H4 (cell line): ENCODE measurements at regions not wholly inside any gene's neighbourhood (a gene's known extent, or its start where the extent isn't known, plus 50 kb on each side); places are given as distances from the start of the nearest gene placed in this dataset.
"Not testable (repeated sequence)": the region's sequence is repeated elsewhere in the genome, so short reads cannot be mapped to it uniquely, and the experiment has no call there.

Source experiments
- DNase-seq: peaks from one replicate; pipeline ENCODE4 v3.0.0-alpha.2; 2015; ENCODE audit warnings: low spot score

- DNase-seq = no peak
Observed at GRCh38 chr2:167361426-167361825, 473.1 kb downstream of the XIRP2 start.

GRCh38 chr2:167355821-167356220 lies 467.5 kb downstream of the XIRP2 start:
- DNase-seq = peak; percentile 14

GRCh38 chr2:167353605-167354280 lies 465.5 kb downstream of the XIRP2 start:
- no peak for DNase-seq

GRCh38 chr2:167345559-167345958 lies 457.3 kb downstream of the XIRP2 start:
- no peak for DNase-seq

DNA sequence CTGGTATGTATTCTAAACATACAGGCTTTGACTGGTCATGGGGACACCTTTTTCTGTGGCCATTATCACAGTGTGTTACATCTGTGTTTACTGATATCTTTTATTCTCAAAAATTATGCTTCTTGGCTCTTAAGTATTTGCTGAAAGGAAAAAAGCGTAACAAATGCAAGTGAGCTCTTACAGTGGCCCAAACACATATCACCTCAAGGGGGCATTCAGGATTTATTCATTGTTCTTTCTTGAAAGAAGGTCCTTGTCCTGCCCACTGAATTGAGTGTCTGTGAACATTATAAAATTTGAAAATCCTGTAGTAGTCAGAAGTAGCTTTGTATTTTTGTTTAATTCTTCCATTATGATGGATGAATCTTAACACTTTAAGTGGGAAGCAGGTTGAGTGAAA lies 454.5 kb downstream of the XIRP2 start:
- no peak for DNase-seq

GRCh38 chr2:167340322-167340721 lies 452.0 kb downstream of the XIRP2 start:
- no peak for DNase-seq

GRCh38 chr2:167336213-167336612 lies 447.9 kb downstream of the XIRP2 start:
- DNase-seq = no peak

DNA sequence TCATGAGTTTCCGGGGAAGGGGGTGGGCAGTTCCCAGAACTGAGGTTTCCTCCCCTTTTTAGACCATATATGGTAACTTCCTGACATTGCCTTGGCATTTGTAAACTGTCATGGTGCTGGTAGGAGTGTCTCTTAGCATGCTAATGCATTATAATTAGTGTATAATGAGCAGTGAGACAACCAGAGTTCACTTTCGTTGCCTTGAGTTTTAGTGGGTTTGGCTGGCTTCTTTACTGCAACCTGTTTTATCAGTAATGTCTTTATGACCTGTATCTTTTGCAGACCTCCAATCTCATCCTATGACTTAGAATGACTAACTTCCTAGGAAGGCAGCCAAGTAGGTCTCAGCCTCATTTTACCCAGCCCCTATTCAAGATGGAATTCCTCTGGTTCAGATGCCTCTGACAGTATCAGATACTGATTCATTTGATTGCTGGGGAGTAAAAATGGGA lies 447.3 kb downstream of the XIRP2 start:
- no peak for DNase-seq

- DNase-seq = no peak
Observed at GRCh38 chr2:167334146-167334742, 446.0 kb downstream of the XIRP2 start.

DNA sequence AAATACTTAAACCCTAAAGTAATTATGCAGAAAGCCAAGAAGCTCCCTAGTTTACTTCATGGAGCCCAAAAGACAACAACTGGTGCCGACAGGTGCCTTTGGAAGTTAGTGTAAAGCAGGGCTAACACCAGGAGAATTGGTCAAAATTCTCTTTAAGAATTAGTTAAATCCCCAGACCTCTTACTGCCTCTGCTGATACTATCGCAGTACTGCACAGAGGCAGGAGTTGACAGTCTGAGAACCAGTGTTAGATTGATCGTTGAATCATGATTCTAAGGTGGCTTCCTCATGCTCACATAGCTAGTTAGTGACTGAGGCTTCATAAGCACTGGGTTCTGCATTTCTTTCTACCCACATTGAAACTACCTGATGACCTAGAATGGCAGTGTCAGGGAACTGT lies 445.0 kb downstream of the XIRP2 start:
- no peak for DNase-seq

GRCh38 chr2:167332358-167332757 lies 444.1 kb downstream of the XIRP2 start:
- DNase-seq = no peak

DNA sequence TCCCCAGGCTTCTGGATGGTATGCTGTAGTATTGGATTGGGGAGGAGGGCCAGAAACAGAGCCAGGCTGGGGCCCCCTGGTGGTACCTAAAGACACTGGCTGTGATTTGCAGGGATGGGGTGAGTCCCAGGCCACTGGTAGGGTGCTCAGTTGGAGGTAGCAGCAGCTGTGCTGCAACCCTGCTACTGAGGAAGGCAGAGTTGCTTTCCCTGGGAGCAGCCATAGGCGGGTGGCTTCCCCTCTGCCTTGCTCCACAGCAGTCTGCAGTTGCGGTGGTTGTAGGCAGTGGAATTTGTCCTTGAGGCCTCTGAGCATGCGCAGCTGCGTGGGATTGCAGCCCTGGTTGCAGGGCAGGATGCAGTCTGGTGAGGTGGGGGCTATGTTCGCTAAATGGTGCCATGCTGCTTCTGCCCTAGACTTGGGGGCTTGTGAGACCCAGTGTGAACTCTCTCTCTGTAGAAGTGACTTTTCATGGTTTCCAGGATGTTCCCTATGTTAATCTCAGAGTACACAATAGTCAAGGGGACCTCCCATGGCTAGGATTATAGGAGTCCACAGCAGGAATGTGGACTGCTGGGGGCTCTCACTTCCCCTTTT lies 443.5 kb downstream of the XIRP2 start:
- no peak for DNase-seq

GRCh38 chr2:167328808-167329207 lies 440.5 kb downstream of the XIRP2 start:
- DNase-seq = not testable (repeated sequence)

- DNase-seq = no peak
Observed at GRCh38 chr2:167322795-167323194, 434.5 kb downstream of the XIRP2 start.

DNA sequence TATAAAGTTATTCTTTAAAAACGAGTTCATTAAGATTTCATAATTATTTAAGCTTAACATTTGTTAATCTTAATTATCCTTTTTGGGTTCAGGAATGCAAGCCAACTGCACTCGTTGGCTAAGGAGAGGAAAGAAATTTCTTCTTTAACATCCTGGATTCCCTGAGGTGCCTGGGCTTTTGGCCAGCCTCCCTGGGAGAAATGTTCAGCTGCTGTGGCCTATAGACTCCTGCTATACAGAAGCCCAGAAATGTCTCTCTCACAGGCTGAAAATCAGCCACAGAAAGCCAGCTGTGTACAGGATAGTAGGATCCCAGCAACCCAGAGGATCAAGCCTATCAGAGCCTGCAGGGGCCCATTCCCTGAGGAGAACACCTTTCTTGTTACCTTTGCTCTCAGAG lies 430.3 kb downstream of the XIRP2 start:
- no peak for DNase-seq

DNA sequence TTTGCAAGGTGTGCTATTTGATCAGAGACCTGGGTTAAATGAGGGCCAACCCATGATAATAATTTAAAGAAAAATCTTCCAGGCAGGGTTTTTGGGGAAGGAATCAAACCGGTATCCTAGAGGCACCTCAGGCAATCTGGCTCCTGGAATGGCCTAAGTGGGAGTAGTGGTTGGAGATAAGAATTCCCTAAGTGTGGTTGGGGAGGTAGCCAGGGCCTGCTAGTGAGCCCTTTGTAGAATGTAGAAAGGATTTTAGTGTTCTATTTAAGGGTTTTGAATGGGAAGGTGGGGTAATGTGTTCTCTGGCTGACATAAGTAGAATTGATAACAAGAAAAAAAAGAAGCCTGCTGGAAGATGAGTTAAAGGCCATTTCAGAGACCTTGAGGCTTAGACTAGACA lies 422.2 kb downstream of the XIRP2 start:
- DNase-seq = no peak
